HEK293T (cell line): ENCODE measurements at regions not wholly inside any gene's neighbourhood (a gene's known extent, or its start where the extent isn't known, plus 50 kb on each side); places are given as distances from the start of the nearest gene placed in this dataset.

ENCODE experiments used
- CTCF ChIA-PET: fragments of 350-600 bp; formaldehyde crosslinking; extraction: SDS; loops from one replicate; lab custom pipeline; 2021; ENCODE audit warnings: antibody characterized with exemption, inconsistent platforms; lab: Yijun Ruan, JAX
- POLR2A ChIA-PET: fragments of 350-600 bp; formaldehyde crosslinking; extraction: SDS; loops from one replicate; lab custom pipeline; 2020; ENCODE audit warnings: antibody characterized with exemption, inconsistent platforms; lab: Yijun Ruan, JAX
- DNase-seq: peaks from one replicate; pipeline ENCODE4 v3.0.0; 2012; ENCODE audit warnings: mixed read lengths; ENCODE audit errors: extremely low spot score
- ARNT ChIP-seq: fragments of 450-650 bp; IDR thresholded peaks from 2 replicates; pipeline ENCODE4 v1.6.1; 2017; ENCODE audit warnings: mild to moderate bottlenecking
- BHLHE40 ChIP-seq: fragments of 450-650 bp; IDR thresholded peaks from 2 replicates; pipeline ENCODE4 v1.6.1; 2016; ENCODE audit warnings: mild to moderate bottlenecking, moderate library complexity, borderline replicate concordance
- CTBP1 ChIP-seq: fragments of 450-650 bp; IDR thresholded peaks from 2 replicates; pipeline ENCODE4 v1.6.1; 2016; ENCODE audit warnings: borderline replicate concordance
- ELF4 ChIP-seq: fragments of 450-650 bp; IDR thresholded peaks from 2 replicates; pipeline ENCODE4 v1.6.1; 2017; ENCODE audit warnings: antibody characterized with exemption
- FOXA1 ChIP-seq: fragments of 450-650 bp; IDR thresholded peaks from 2 replicates; pipeline ENCODE4 v1.6.1; 2016; ENCODE audit warnings: mild to moderate bottlenecking
- FOXK2 ChIP-seq: fragments of 450-650 bp; IDR thresholded peaks from 2 replicates; pipeline ENCODE4 v1.6.1; 2016; ENCODE audit warnings: mild to moderate bottlenecking
- FOXM1 ChIP-seq: fragments of 450-650 bp; IDR thresholded peaks from 2 replicates; pipeline ENCODE4 v1.6.1; 2017; ENCODE audit warnings: mild to moderate bottlenecking, borderline replicate concordance
- HDGF ChIP-seq: fragments of 450-650 bp; IDR thresholded peaks from 2 replicates; pipeline ENCODE4 v1.6.1; 2017; ENCODE audit warnings: antibody characterized with exemption, borderline replicate concordance
- L3MBTL2 ChIP-seq: fragments of 450-650 bp; conservative IDR thresholded peaks from 2 replicates; pipeline ENCODE4 v1.6.1; 2016; ENCODE audit warnings: mild to moderate bottlenecking
- LEF1 ChIP-seq: fragments of 450-650 bp; IDR thresholded peaks from 2 replicates; pipeline ENCODE4 v1.6.1; 2017; ENCODE audit warnings: mild to moderate bottlenecking, borderline replicate concordance
- NFRKB ChIP-seq: fragments of 450-650 bp; IDR thresholded peaks from 2 replicates; pipeline ENCODE4 v1.6.1; 2016; ENCODE audit warnings: mild to moderate bottlenecking, moderate library complexity
- PKNOX1 ChIP-seq: fragments of 450-650 bp; IDR thresholded peaks from 2 replicates; pipeline ENCODE4 v1.6.1; 2016
- SP1 ChIP-seq: fragments of 450-650 bp; IDR thresholded peaks from 2 replicates; pipeline ENCODE4 v1.6.1; 2017
- SUZ12 ChIP-seq: fragments of 450-650 bp; IDR thresholded peaks from 2 replicates; pipeline ENCODE4 v1.6.1; 2016; ENCODE audit warnings: mild to moderate bottlenecking
- TARDBP ChIP-seq: fragments of 450-650 bp; IDR thresholded peaks from 2 replicates; pipeline ENCODE4 v1.6.1; 2016
- ZNF384 ChIP-seq: fragments of 450-650 bp; IDR thresholded peaks from 2 replicates; pipeline ENCODE4 v1.6.1; 2016

- POLR2A ChIA-PET, result no interaction called here
- no peak for DNase-seq
- CTCF ChIA-PET, result no interaction called here
- TF ChIP-seq FOXA1, result no peak
These were observed 382.9 kb upstream of the DPH6 start for GRCh38 chr15:35928847-35929246.

GRCh38 chr15:35929740-35930444, 383.9 kb upstream of the DPH6 start:
- ChIA-PET CTCF (no interaction called here), POLR2A (no interaction called here)
- TF ChIP-seq FOXM1 (no peak), ARNT (no peak), ELF4 (no peak), FOXK2 (no peak), HDGF (no peak), ZNF384 (no peak), L3MBTL2 (no peak), NFRKB (no peak), FOXA1 (no peak), LEF1 (no peak)
- no peak for DNase-seq

GRCh38 chr15:35931799-35932341, 385.9 kb upstream of the DPH6 start:
- POLR2A ChIA-PET, result no interaction called here
- TF ChIP-seq ARNT (no peak), L3MBTL2 (no peak), FOXA1 (no peak), TARDBP (no peak), ELF4 (no peak), HDGF (no peak), BHLHE40 (no peak), SUZ12 (no peak), FOXM1 (no peak), PKNOX1 (no peak), SP1 (no peak), ZNF384 (no peak), CTBP1 (no peak), NFRKB (no peak), LEF1 (no peak), FOXK2 (no peak)
- no peak for DNase-seq
- CTCF ChIA-PET, result no interaction called here

GRCh38 chr15:35932531-35932930, 386.6 kb upstream of the DPH6 start:
- DNase-seq, result no peak
- POLR2A ChIA-PET, result no interaction called here
- TF ChIP-seq L3MBTL2 (no peak), SP1 (no peak), TARDBP (no peak), FOXM1 (no peak), NFRKB (no peak), BHLHE40 (no peak), FOXK2 (no peak), ZNF384 (no peak), SUZ12 (no peak), ELF4 (no peak), CTBP1 (no peak), PKNOX1 (no peak), FOXA1 (no peak), ARNT (no peak), LEF1 (no peak), HDGF (no peak)
- CTCF ChIA-PET, result no interaction called here

- no peak for TF ChIP-seq CTBP1
- no peak for TF ChIP-seq ZNF384
- TF ChIP-seq SUZ12, result no peak
- no peak for TF ChIP-seq ARNT
- TF ChIP-seq LEF1, result no peak
- no peak for TF ChIP-seq HDGF
- no peak for TF ChIP-seq SP1
- no peak for TF ChIP-seq L3MBTL2
- no peak for TF ChIP-seq NFRKB
- TF ChIP-seq PKNOX1, result no peak
- TF ChIP-seq FOXA1, result no peak
- TF ChIP-seq ELF4, result no peak
- TF ChIP-seq BHLHE40, result no peak
- no peak for TF ChIP-seq FOXM1
- no peak for TF ChIP-seq TARDBP
- TF ChIP-seq FOXK2, result no peak
- CTCF ChIA-PET, result no interaction called here
- POLR2A ChIA-PET, result no interaction called here
- no peak for DNase-seq
These were observed 387.6 kb upstream of the DPH6 start for GRCh38 chr15:35933531-35933930.
